SK-N-SH (cell line): ENCODE measurements at regions not wholly inside any gene's neighbourhood (a gene's known extent, or its start where the extent isn't known, plus 50 kb on each side); places are given as distances from the start of the nearest gene placed in this dataset.

Source experiments
- CTCF ChIA-PET: fragments of 300-600, 350-600 bp; formaldehyde crosslinking; extraction: SDS; loops from one replicate; lab custom pipeline; 2021; lab: Yijun Ruan, JAX
- POLR2A ChIA-PET: fragments of 350-600 bp; sonication (Branson Sonifier 250); formaldehyde crosslinking; extraction: SDS; loops from one replicate; lab custom pipeline; 2020; ENCODE audit warnings: antibody characterized with exemption, inconsistent platforms; lab: Yijun Ruan, JAX
- DNase-seq: peaks from one replicate; pipeline ENCODE4 v3.0.0; 2012
- H2AFZ ChIP-seq: fragments of 200-600 bp; sonication (generic); 2 replicates; pipeline ENCODE4 v1.8.1; 2016; ENCODE audit warnings: antibody characterized with exemption, mild to moderate bottlenecking, low read depth
- H3F3A ChIP-seq: fragments of 200-600 bp; sonication (generic); replicated peaks from 2 replicates; pipeline ENCODE3; 2016; ENCODE audit warnings: antibody characterized with exemption, mild to moderate bottlenecking; ENCODE audit not compliant: insufficient read depth
- H3K27ac ChIP-seq, 2 experiments: fragments of 200-500 bp in 1 of 2; fragments of 200-600 bp in 1 of 2; sonication (Bioruptor generic) in 1 of 2; sonication (generic), shearing (Covaris generic) in 1 of 2; 2 replicates each; pipeline versions ENCODE4 v1.5.1 to v1.6.1; 2014 to 2016; ENCODE audit warnings: low read depth in 2 of 2, inconsistent platforms in 1 of 2, low read length in 1 of 2, mild to moderate bottlenecking in 1 of 2, mixed read lengths in 1 of 2
- H3K27me3 ChIP-seq: fragments of 200-600 bp; sonication (generic), shearing (Covaris generic); 2 replicates; pipeline ENCODE4 v1.6.1; 2016; ENCODE audit warnings: mixed run types; ENCODE audit not compliant: insufficient read depth
- H3K36me3 ChIP-seq, 2 experiments: fragments of 200-500 bp in 1 of 2; fragments of 200-600 bp in 1 of 2; sonication (Bioruptor generic) in 1 of 2; sonication (generic) in 1 of 2; replicated peaks in 1 of 2; 2 replicates each; pipeline versions ENCODE3 to v1.5.1; 2014 to 2016; ENCODE audit warnings: low read length in 1 of 2, mild to moderate bottlenecking in 1 of 2; ENCODE audit not compliant: insufficient read depth in 2 of 2, control insufficient read depth in 1 of 2
- H3K4me1 ChIP-seq, 2 experiments: fragments of 200-500 bp in 1 of 2; fragments of 200-600 bp in 1 of 2; sonication (Bioruptor generic) in 1 of 2; sonication (generic), shearing (Covaris generic) in 1 of 2; 2 replicates each; pipeline versions ENCODE4 v1.5.1 to v1.6.1; 2014 to 2016; ENCODE audit warnings: low read depth in 1 of 2, low read length in 1 of 2, mixed run types in 1 of 2; ENCODE audit not compliant: insufficient read depth in 2 of 2, control insufficient read depth in 1 of 2
- H3K4me2 ChIP-seq: fragments of 200-600 bp; sonication (generic), shearing (Covaris generic); 2 replicates; pipeline ENCODE4 v1.6.1; 2017; ENCODE audit warnings: mixed run types
- H3K4me3 ChIP-seq, 2 experiments: fragments of 200-500 bp in 1 of 2; fragments of 200-600 bp in 1 of 2; sonication (Bioruptor generic) in 1 of 2; sonication (generic), shearing (Covaris generic) in 1 of 2; 2 replicates each; pipeline versions ENCODE4 v1.5.1 to v1.8.1; 2014 to 2016; ENCODE audit warnings: low read depth in 2 of 2, inconsistent platforms in 1 of 2, low read length in 1 of 2, mild to moderate bottlenecking in 1 of 2, mixed read lengths in 1 of 2, moderate library complexity in 1 of 2
- H3K79me2 ChIP-seq: fragments of 200-600 bp; sonication (generic); 2 replicates; pipeline ENCODE4 v1.8.1; 2017; ENCODE audit warnings: mild to moderate bottlenecking; ENCODE audit not compliant: insufficient read depth
- H3K9ac ChIP-seq: fragments of 200-600 bp; sonication (generic); 2 replicates; pipeline ENCODE4 v1.6.1; 2017; ENCODE audit warnings: mixed run types
- H3K9me2 ChIP-seq: fragments of 200-600 bp; sonication (generic); 2 replicates; pipeline ENCODE4 v1.6.1; 2017; ENCODE audit warnings: mixed run types
- H3K9me3 ChIP-seq: fragments of 200-600 bp; sonication (generic); 2 replicates; pipeline ENCODE4 v1.6.1; 2017; ENCODE audit warnings: mixed run types, mild to moderate bottlenecking, moderate library complexity
- H4K20me1 ChIP-seq: fragments of 200-600 bp; sonication (generic); 2 replicates; pipeline ENCODE4 v1.6.1; 2017; ENCODE audit warnings: mild to moderate bottlenecking, mixed run types; ENCODE audit not compliant: insufficient read depth
- CHD2 ChIP-seq: fragments of 150-350 bp; IDR thresholded peaks from 2 replicates; pipeline ENCODE4 v1.6.1; 2018; ENCODE audit warnings: low read length; ENCODE audit not compliant: partially characterized antibody
- CTCF ChIP-seq: fragments of 200-600 bp; sonication (generic); IDR thresholded peaks from 2 replicates; pipeline ENCODE4 v1.6.1; 2017; ENCODE audit warnings: antibody characterized with exemption, mild to moderate bottlenecking, moderate library complexity
- EP300 ChIP-seq, 2 experiments: IDR thresholded peaks; 2 replicates each; pipeline versions ENCODE4 v1.4.0 to v1.6.1; 2012; ENCODE audit warnings: borderline replicate concordance in 1 of 2, low read depth in 1 of 2, low read length in 1 of 2
- EZH2phosphoT487 ChIP-seq: fragments of 200-600 bp; sonication (generic); IDR thresholded peaks from 2 replicates; pipeline ENCODE4 v1.6.1; 2017; ENCODE audit warnings: low read depth, mixed run types, mild to moderate bottlenecking, antibody characterized with exemption, moderate library complexity, borderline replicate concordance
- FOXM1 ChIP-seq: IDR thresholded peaks from 2 replicates; pipeline ENCODE4 v1.4.0; 2012; ENCODE audit warnings: low read depth, mild to moderate bottlenecking
- GABPA ChIP-seq: IDR thresholded peaks from 2 replicates; pipeline ENCODE4 v1.4.0; 2012; ENCODE audit warnings: low read depth, mild to moderate bottlenecking
- GATA2 ChIP-seq: sonication (generic); formaldehyde crosslinking; IDR thresholded peaks from 2 replicates; pipeline ENCODE4 v1.5.0; 2020; ENCODE audit warnings: mild to moderate bottlenecking, missing genetic modification reagents
- JUND ChIP-seq: IDR thresholded peaks from 2 replicates; pipeline ENCODE4 v1.4.0; 2012
- MAX ChIP-seq: IDR thresholded peaks from 2 replicates; pipeline ENCODE4 v1.4.0; 2012; ENCODE audit warnings: low read depth
- MXI1 ChIP-seq: IDR thresholded peaks from 2 replicates; pipeline ENCODE4 v1.6.1; 2012; ENCODE audit warnings: mild to moderate bottlenecking, low read depth, low read length, improper control_type of control experiment
- NRF1 ChIP-seq: IDR thresholded peaks from 2 replicates; pipeline ENCODE4 v1.6.1; 2012; ENCODE audit warnings: low read depth, mild to moderate bottlenecking, low read length
- PBX3 ChIP-seq: IDR thresholded peaks from 2 replicates; pipeline ENCODE4; 2012
- RAD21 ChIP-seq: IDR thresholded peaks from 2 replicates; pipeline ENCODE4 v1.6.1; 2012; ENCODE audit warnings: mild to moderate bottlenecking, low read length
- RCOR1 ChIP-seq: fragments of 150-350 bp; IDR thresholded peaks from 2 replicates; pipeline ENCODE4 v1.6.1; 2017; ENCODE audit warnings: antibody characterized with exemption, low read length
- REST ChIP-seq: IDR thresholded peaks from 2 replicates; pipeline ENCODE4 v1.6.1; 2012; ENCODE audit warnings: mild to moderate bottlenecking, low read depth, low read length, moderate library complexity
- RXRA ChIP-seq: IDR thresholded peaks from 2 replicates; pipeline ENCODE4 v1.4.0; 2012; ENCODE audit warnings: low read depth, mild to moderate bottlenecking, borderline replicate concordance
- SMC3 ChIP-seq: IDR thresholded peaks from 2 replicates; pipeline ENCODE4 v1.6.1; 2012; ENCODE audit warnings: low read depth, low read length, improper control_type of control experiment
- TAF1 ChIP-seq: IDR thresholded peaks from 2 replicates; pipeline ENCODE4 v1.6.1; 2012; ENCODE audit warnings: low read depth, mild to moderate bottlenecking, low read length, moderate library complexity, borderline replicate concordance
- TEAD4 ChIP-seq: IDR thresholded peaks from 2 replicates; pipeline ENCODE4 v1.4.0; 2012; ENCODE audit warnings: mild to moderate bottlenecking, borderline replicate concordance; ENCODE audit not compliant: insufficient read depth
- YY1 ChIP-seq: IDR thresholded peaks from 2 replicates; pipeline ENCODE4 v1.4.0; 2012; ENCODE audit warnings: low read depth, mild to moderate bottlenecking
- WGBS: methylation state at CpG from one replicate; pipeline ENCODE4 v1.1.6; 2017; ENCODE audit warnings: low lambda C conversion rate; 5-methylcytosine and 5-hydroxymethylcytosine counted together
- TF ChIP-seq, protein P1 (sequence below): fragments of 150-350 bp; IDR thresholded peaks from 2 replicates; pipeline ENCODE4 v1.6.1; 2016; ENCODE audit warnings: mild to moderate bottlenecking, low read depth, low read length

- H3K36me3 ChIP-seq = no peaks in the 10 kb centered on the region
- H3K79me2 ChIP-seq = no peaks in the 10 kb centered on the region
- no peak overlapping the region for H3K9ac ChIP-seq
- no peaks in the 10 kb centered on the region for H3K27me3 ChIP-seq
- no peak overlapping the region for H2AFZ ChIP-seq
- CTCF ChIA-PET = interaction anchor here (0.9 kb wide), 1 partner anchor 12 kb away, joined by 3 read pairs; no protein-coding TSS in a partner anchor
- no peak overlapping the region for H3K4me3 ChIP-seq
- H3K4me2 ChIP-seq = no peak overlapping the region
- no peaks in the 10 kb centered on the region for H3F3A ChIP-seq
- TF ChIP-seq RAD21 = no peak
- TF ChIP-seq TEAD4 = no peak
- TF ChIP-seq SMC3 = no peak
- TF ChIP-seq JUND = no peak
- TF ChIP-seq, protein P1, sequence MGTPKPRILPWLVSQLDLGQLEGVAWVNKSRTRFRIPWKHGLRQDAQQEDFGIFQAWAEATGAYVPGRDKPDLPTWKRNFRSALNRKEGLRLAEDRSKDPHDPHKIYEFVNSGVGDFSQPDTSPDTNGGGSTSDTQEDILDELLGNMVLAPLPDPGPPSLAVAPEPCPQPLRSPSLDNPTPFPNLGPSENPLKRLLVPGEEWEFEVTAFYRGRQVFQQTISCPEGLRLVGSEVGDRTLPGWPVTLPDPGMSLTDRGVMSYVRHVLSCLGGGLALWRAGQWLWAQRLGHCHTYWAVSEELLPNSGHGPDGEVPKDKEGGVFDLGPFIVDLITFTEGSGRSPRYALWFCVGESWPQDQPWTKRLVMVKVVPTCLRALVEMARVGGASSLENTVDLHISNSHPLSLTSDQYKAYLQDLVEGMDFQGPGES = no peak
- TF ChIP-seq EP300 (IDR thresholded peaks at IDR 0.05; ENCODE audit: borderline replicate concordance in 1 of 2, low read depth in 1 of 2, low read length in 1 of 2) = no peak
- TF ChIP-seq RCOR1 = no peak
- TF ChIP-seq MAX = no peak
- no peak for TF ChIP-seq FOXM1
- TF ChIP-seq MXI1 = no peak
- no peak for TF ChIP-seq RXRA
- TF ChIP-seq, all 33 proteins: peak for 0
- Histone ChIP-seq H3K9me2 (no peaks in the 10 kb centered on the region), H3K4me1 (peaks cover 0 to 8% of the 10 kb centered on the region in 2 experiments; a peak in 2 of 4 replicates), H4K20me1 (no peaks in the 10 kb centered on the region), H3K9me3 (no peaks in the 10 kb centered on the region), H3K27ac (no peak overlapping the region)
- WGBS = 71% methylated on average over 3 of the region's 3 CpGs
- DNase-seq = no peak
- POLR2A ChIA-PET = no interaction called here
These were observed 202.9 kb upstream of the ADGRL2 start for GRCh38 chr1:81597720-81598426.

DNA sequence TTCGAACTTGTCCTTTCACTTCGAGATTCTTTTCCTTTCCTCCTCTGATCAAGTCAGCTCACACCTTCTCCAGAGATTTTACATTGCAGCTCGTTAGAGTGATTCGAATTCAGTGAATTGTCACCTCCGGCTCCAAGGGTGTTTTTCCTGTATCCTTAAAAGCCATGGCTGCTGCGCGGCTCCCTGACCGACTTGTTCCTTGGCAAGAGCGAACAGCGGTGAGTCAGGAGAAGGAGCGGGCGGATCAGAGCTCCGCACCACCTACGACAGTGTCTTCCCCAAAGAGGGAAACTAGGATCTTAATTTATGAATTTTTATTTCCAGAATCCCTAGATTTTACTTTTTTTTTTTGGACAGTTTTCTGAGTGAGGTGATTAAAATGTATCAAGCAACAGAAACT, 204.4 kb upstream of the ADGRL2 start:
- Histone ChIP-seq H3K27ac (no peak overlapping the region), H3F3A (no peaks in the 10 kb centered on the region), H3K9me2 (no peaks in the 10 kb centered on the region), H3K36me3 (no peaks in the 10 kb centered on the region), H4K20me1 (no peaks in the 10 kb centered on the region), H3K4me3 (no peak overlapping the region), H3K4me2 (no peak overlapping the region), H3K4me1 (peaks cover 0 to 8% of the 10 kb centered on the region in 2 experiments; a peak in 2 of 4 replicates), H3K9me3 (no peaks in the 10 kb centered on the region), H3K27me3 (no peaks in the 10 kb centered on the region), H3K9ac (no peak overlapping the region), H2AFZ (no peak overlapping the region), H3K79me2 (no peaks in the 10 kb centered on the region)
- no peak for DNase-seq
- POLR2A ChIA-PET = no interaction called here
- CTCF ChIA-PET = no interaction called here
- WGBS = 84% methylated on average over 14 of the region's 14 CpGs
- TF ChIP-seq NRF1 = no peak
- TF ChIP-seq PBX3 = no peak
- TF ChIP-seq EZH2phosphoT487 = no peak
- no peak for TF ChIP-seq RAD21
- TF ChIP-seq CHD2 = no peak
- no peak for TF ChIP-seq TAF1
- TF ChIP-seq REST = no peak
- no peak for TF ChIP-seq GATA2 (CRISPR knock-in tag)
- no peak for TF ChIP-seq GABPA
- no peak for TF ChIP-seq YY1
- TF ChIP-seq JUND = no peak
- TF ChIP-seq CTCF = no peak
